ENCODE measurements at regions not wholly inside any gene's neighbourhood (a gene's known extent, or its start where the extent isn't known, plus 50 kb on each side); places are given as distances from the start of the nearest gene placed in this dataset.

DNA sequence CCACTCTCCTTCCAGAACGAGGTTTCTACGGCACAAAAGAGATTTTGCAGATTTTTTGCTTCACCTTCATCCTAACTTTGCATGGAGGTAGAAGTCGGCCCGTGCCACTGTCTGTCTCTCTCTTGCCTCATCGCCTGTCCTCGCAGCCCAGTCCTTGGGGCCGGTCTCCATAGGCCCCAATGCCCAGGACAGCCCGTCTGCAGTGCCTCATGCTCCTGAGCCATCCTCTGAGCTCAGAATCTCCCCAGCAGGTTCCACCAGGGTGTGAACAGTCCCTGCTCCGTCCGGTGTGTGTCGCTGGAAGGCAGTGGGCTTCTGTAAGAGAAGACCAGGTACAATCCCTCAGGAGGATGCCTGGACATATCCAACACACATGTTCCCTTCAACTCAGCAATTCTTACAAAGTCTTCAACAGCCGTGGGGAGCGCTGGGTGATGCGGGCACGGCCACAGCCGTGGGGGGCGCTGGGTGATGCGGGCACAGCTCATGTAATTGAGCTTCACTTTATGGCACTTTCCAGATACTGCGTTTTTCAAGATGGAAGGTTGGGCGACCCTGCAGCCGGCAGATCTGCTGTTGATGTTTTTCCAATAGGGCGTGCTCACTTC lies 231.9 kb downstream of the DLL1 start:
- no peaks in the 10 kb centered on the region for H3K4me1 ChIP-seq (ENCODE audit: control insufficient read depth, extremely low read depth, insufficient read depth, low read length)
- dilution Hi-C loops (cut with MboI; ENCODE audit: extremely low pct_ligation_motif_present, low sequenced_read_pairs) (no loop called here), intact Hi-C loops (cut with micrococcal nuclease) (no loop called here)
- FAIRE-seq (no peak), DNase-seq (ENCODE audit: low read depth, low spot score) (no peak)
- H3K79me2 ChIP-seq (ENCODE audit: control insufficient read depth, insufficient read depth, low read length): no peaks in the 10 kb centered on the region
- H4K20me1 ChIP-seq (replicated peaks; ENCODE audit: control insufficient read depth, extremely low read depth, insufficient read depth, low read length): no peaks in the 10 kb centered on the region
- no TSS peak for BruUV-seq (replicated peaks)
- POLR2A ChIA-PET: no interaction called here
- H3K9me3 ChIP-seq (replicated peaks; ENCODE audit: control insufficient read depth, insufficient read depth, low read length): no peaks in the 10 kb centered on the region
- H3K27ac ChIP-seq (ENCODE audit: insufficient read depth, low read depth, low read length): no peak overlapping the region
- no peaks in the 10 kb centered on the region for H3K36me3 ChIP-seq (ENCODE audit: control insufficient read depth in 2 of 2, extremely low read depth in 1 of 2, insufficient read depth in 2 of 2, low read length in 2 of 2)
- no peak overlapping the region for H2AFZ ChIP-seq (ENCODE audit: low read depth, low read length)
- TF ChIP-seq GATA2 (IDR thresholded peaks at IDR 0.05; ENCODE audit: insufficient read depth, insufficient read length, low read depth, low read length) (no peak), EZH2 (IDR thresholded peaks at IDR 0.05; ENCODE audit: borderline replicate concordance, low read depth, low read length, severe bottlenecking) (no peak), POLR2AphosphoS5 (IDR thresholded peaks at IDR 0.05; ENCODE audit: insufficient read depth, low read depth, low read length) (no peak), MYC (IDR thresholded peaks at IDR 0.05; ENCODE audit: low read depth, low read length) (no peak), JUN (IDR thresholded peaks at IDR 0.05; ENCODE audit: borderline replicate concordance, insufficient read depth, insufficient read length, low read depth) (no peak), POLR2A (IDR thresholded peaks at IDR 0.05; ENCODE audit: low read depth, low read length) (no peak), FOS (IDR thresholded peaks at IDR 0.05; ENCODE audit: borderline replicate concordance, insufficient read depth, low read length) (no peak)
- TF ChIP-seq, protein P1, sequence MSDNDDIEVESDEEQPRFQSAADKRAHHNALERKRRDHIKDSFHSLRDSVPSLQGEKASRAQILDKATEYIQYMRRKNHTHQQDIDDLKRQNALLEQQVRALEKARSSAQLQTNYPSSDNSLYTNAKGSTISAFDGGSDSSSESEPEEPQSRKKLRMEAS (IDR thresholded peaks at IDR 0.05; ENCODE audit: insufficient read depth, insufficient read length): no peak
- TF ChIP-seq, protein P2, sequence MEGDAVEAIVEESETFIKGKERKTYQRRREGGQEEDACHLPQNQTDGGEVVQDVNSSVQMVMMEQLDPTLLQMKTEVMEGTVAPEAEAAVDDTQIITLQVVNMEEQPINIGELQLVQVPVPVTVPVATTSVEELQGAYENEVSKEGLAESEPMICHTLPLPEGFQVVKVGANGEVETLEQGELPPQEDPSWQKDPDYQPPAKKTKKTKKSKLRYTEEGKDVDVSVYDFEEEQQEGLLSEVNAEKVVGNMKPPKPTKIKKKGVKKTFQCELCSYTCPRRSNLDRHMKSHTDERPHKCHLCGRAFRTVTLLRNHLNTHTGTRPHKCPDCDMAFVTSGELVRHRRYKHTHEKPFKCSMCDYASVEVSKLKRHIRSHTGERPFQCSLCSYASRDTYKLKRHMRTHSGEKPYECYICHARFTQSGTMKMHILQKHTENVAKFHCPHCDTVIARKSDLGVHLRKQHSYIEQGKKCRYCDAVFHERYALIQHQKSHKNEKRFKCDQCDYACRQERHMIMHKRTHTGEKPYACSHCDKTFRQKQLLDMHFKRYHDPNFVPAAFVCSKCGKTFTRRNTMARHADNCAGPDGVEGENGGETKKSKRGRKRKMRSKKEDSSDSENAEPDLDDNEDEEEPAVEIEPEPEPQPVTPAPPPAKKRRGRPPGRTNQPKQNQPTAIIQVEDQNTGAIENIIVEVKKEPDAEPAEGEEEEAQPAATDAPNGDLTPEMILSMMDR (IDR thresholded peaks at IDR 0.05; ENCODE audit: extremely low read depth in 1 of 2, insufficient read depth in 1 of 2, low read depth in 1 of 2, low read length in 2 of 2): no peak
- H3K4me2 ChIP-seq (ENCODE audit: insufficient read depth, low read length): no peak overlapping the region
- no peak overlapping the region for H3K4me3 ChIP-seq (replicated peaks in 1 of 3; ENCODE audit: insufficient read depth in 1 of 3, low read depth in 1 of 3, low read length in 3 of 3)
- CTCF ChIA-PET: no interaction called here
- H3K9ac ChIP-seq (replicated peaks; ENCODE audit: extremely low read depth, insufficient read depth, low read length): no peak overlapping the region
- H3K27me3 ChIP-seq (ENCODE audit: control insufficient read depth in 2 of 2, insufficient read depth in 2 of 2, low read length in 2 of 2): no peaks in the 10 kb centered on the region
- H3K9me1 ChIP-seq (replicated peaks; ENCODE audit: control insufficient read depth, extremely low read depth, insufficient read depth, low read length): no peaks in the 10 kb centered on the region
